A549 (cell line): ENCODE measurements at regions not wholly inside any gene's neighbourhood (a gene's known extent, or its start where the extent isn't known, plus 50 kb on each side); places are given as distances from the start of the nearest gene placed in this dataset.

Experiments
- ATAC-seq, 2 experiments: fragments of 200-7000 bp in 1 of 2; fragments of >200 bp in 1 of 2; cut with Nextera tagmentation in 1 of 2; cut with Tn5 transposase in 1 of 2; 3 replicates each; pipeline versions ENCODE4 v1.8.0 to v1.9.1; 2018 to 2020; ENCODE audit warnings: mild to moderate bottlenecking in 1 of 2, moderate library complexity in 1 of 2
- CTCF ChIA-PET: fragments of 300-600 bp; sonication (Branson Sonifier 250); formaldehyde crosslinking; extraction: SDS; loops from one replicate; lab custom pipeline; 2021; ENCODE audit warnings: antibody characterized with exemption, inconsistent platforms; lab: Yijun Ruan, JAX
- POLR2A ChIA-PET: fragments of 350-600 bp; formaldehyde crosslinking; extraction: SDS; loops from one replicate; lab custom pipeline; 2021; ENCODE audit warnings: antibody characterized with exemption, inconsistent platforms; lab: Yijun Ruan, JAX
- DNase-seq, 2 experiments: peaks; one replicate each; pipeline versions ENCODE4 v3.0.0 to v3.0.0-alpha.2; 2011 to 2016; ENCODE audit warnings: low read depth in 1 of 2, low spot score in 1 of 2
- FAIRE-seq: peaks from 2 replicates; lab custom pipeline; 2011; peaks lifted over from hg19 to GRCh38; lab: Jason Lieb, UNC
- H3K27ac ChIP-seq, 2 experiments: fragments of >200 bp; sonication (Bioruptor Twin); formaldehyde crosslinking; 3 replicates each; pipeline ENCODE4 v1.5.1; 2016 to 2017
- H3K4me1 ChIP-seq: fragments of >200 bp; sonication (Bioruptor Twin); formaldehyde crosslinking; 3 replicates; pipeline ENCODE4 v1.6.1; 2016
- H3K4me2 ChIP-seq: fragments of >200 bp; sonication (Bioruptor Twin); formaldehyde crosslinking; 3 replicates; pipeline ENCODE4 v1.6.1; 2016
- H3K4me3 ChIP-seq: fragments of >200 bp; sonication (Bioruptor Twin); formaldehyde crosslinking; 3 replicates; pipeline ENCODE4 v1.5.1; 2016
- H3K9me3 ChIP-seq: fragments of >200 bp; sonication (Bioruptor Twin); formaldehyde crosslinking; 3 replicates; pipeline ENCODE4 v1.6.1; 2016
- CBX2 ChIP-seq: fragments of 200-600 bp; sonication (generic); IDR thresholded peaks from 2 replicates; pipeline ENCODE4 v1.6.1; 2016; ENCODE audit warnings: low read depth, mild to moderate bottlenecking, borderline replicate concordance
- CBX8 ChIP-seq: fragments of 200-600 bp; sonication (generic); IDR thresholded peaks from 2 replicates; pipeline ENCODE4 v1.6.1; 2016
- EHF ChIP-seq: fragments of 250-450 bp; sonication (Bioruptor Pico); IDR thresholded peaks from 2 replicates; pipeline ENCODE4 v1.5.0; 2020; ENCODE audit warnings: mild to moderate bottlenecking
- EHMT2 ChIP-seq: fragments of 200-600 bp; sonication (generic); IDR thresholded peaks from 2 replicates; pipeline ENCODE4 v1.6.1; 2016; ENCODE audit warnings: antibody characterized with exemption, low read depth, mild to moderate bottlenecking, moderate library complexity
- EP300 ChIP-seq, 2 experiments: fragments of >200 bp; sonication (Bioruptor Twin); formaldehyde crosslinking; IDR thresholded peaks; 2 replicates in 1 of 2; 3 replicates in 1 of 2; pipeline ENCODE4 v1.6.1; 2016 to 2017
- FOSL2 ChIP-seq, 2 experiments: fragments of 450-650 bp in 1 of 2; fragments of >200 bp in 1 of 2; sonication (Bioruptor Twin) in 1 of 2; formaldehyde crosslinking; IDR thresholded peaks; 2 replicates each; pipeline versions ENCODE4 v1.5.0 to v1.6.1; 2016 to 2020; ENCODE audit warnings: mild to moderate bottlenecking in 1 of 2, moderate library complexity in 1 of 2
- FOXS1 ChIP-seq: fragments of 250-450 bp; sonication (Bioruptor Pico); IDR thresholded peaks from 2 replicates; pipeline ENCODE4 v1.5.0; 2020; ENCODE audit warnings: mild to moderate bottlenecking, moderate library complexity
- GATA3 ChIP-seq: IDR thresholded peaks from 2 replicates; pipeline ENCODE4 v1.6.1; 2012; ENCODE audit warnings: borderline replicate concordance
- HOXA7 ChIP-seq: fragments of 250-450 bp; sonication (Bioruptor Pico); IDR thresholded peaks from 2 replicates; pipeline ENCODE4 v1.5.0; 2020; ENCODE audit warnings: mild to moderate bottlenecking, moderate library complexity
- HOXB13 ChIP-seq: fragments of 250-450 bp; sonication (Bioruptor Pico); IDR thresholded peaks from 2 replicates; pipeline ENCODE4 v1.5.0; 2020; ENCODE audit warnings: low read depth, mild to moderate bottlenecking, moderate library complexity
- JUNB ChIP-seq: fragments of >200 bp; sonication (Bioruptor Twin); formaldehyde crosslinking; IDR thresholded peaks from 2 replicates; pipeline ENCODE4 v1.6.1; 2016
- KDM1A ChIP-seq: fragments of 200-600 bp; sonication (generic); IDR thresholded peaks from 2 replicates; pipeline ENCODE4 v1.6.1; 2016; ENCODE audit warnings: low read depth, mild to moderate bottlenecking
- KDM5A ChIP-seq: fragments of 200-600 bp; sonication (generic); IDR thresholded peaks from 2 replicates; pipeline ENCODE4 v1.6.1; 2016; ENCODE audit warnings: antibody characterized with exemption, mild to moderate bottlenecking
- MAFK ChIP-seq: fragments of 450-650 bp; IDR thresholded peaks from 2 replicates; pipeline ENCODE4 v1.6.1; 2014; ENCODE audit not compliant: partially characterized antibody
- MAZ ChIP-seq: fragments of 150-350 bp; IDR thresholded peaks from 2 replicates; pipeline ENCODE4 v1.6.1; 2014; ENCODE audit warnings: antibody characterized with exemption, low read depth, low read length, borderline replicate concordance
- NFE2L2 ChIP-seq: fragments of 150-350 bp; conservative IDR thresholded peaks from 2 replicates; pipeline ENCODE4 v1.6.1; 2014; ENCODE audit warnings: low read length
- RAD21 ChIP-seq, 2 experiments: fragments of >200 bp in 1 of 2; sonication (Bioruptor Twin) in 1 of 2; formaldehyde crosslinking in 1 of 2; IDR thresholded peaks in 1 of 2; conservative IDR thresholded peaks in 1 of 2; 2 replicates in 1 of 2; 3 replicates in 1 of 2; pipeline ENCODE4 v1.6.1; 2012 to 2018; ENCODE audit warnings: inconsistent platforms in 1 of 2
- RCOR1 ChIP-seq: fragments of 150-350 bp; IDR thresholded peaks from 2 replicates; pipeline ENCODE4 v1.6.1; 2014; ENCODE audit warnings: antibody characterized with exemption, low read length, low read depth
- SMC3 ChIP-seq: fragments of >200 bp; sonication (Bioruptor Twin); formaldehyde crosslinking; IDR thresholded peaks from 3 replicates; pipeline ENCODE4 v1.6.1; 2018; ENCODE audit warnings: inconsistent platforms
- TFCP2L1 ChIP-seq: fragments of 250-450 bp; sonication (Bioruptor Pico); IDR thresholded peaks from 2 replicates; pipeline ENCODE4 v1.5.0; 2021; ENCODE audit warnings: mild to moderate bottlenecking
- ZFP36 ChIP-seq: fragments of 450-650 bp; IDR thresholded peaks from 2 replicates; pipeline ENCODE4 v1.6.1; 2014; ENCODE audit warnings: borderline replicate concordance; ENCODE audit not compliant: partially characterized antibody
- ZNF302 ChIP-seq: fragments of 250-450 bp; sonication (Bioruptor Pico); IDR thresholded peaks from 2 replicates; pipeline ENCODE4 v1.9.0; 2021; ENCODE audit warnings: inconsistent platforms, mild to moderate bottlenecking, moderate library complexity
- WGBS: methylation state at CpG from one replicate; pipeline ENCODE4 v1.1.6; 2017; ENCODE audit errors: missing lambda C conversion rate; 5-methylcytosine and 5-hydroxymethylcytosine counted together
- TF ChIP-seq, protein P1 (sequence below): fragments of 450-650 bp; IDR thresholded peaks from 2 replicates; pipeline ENCODE4 v1.6.1; 2014; ENCODE audit warnings: antibody characterized with exemption
- TF ChIP-seq, protein P2 (sequence below): fragments of >200 bp; sonication (Bioruptor Twin); formaldehyde crosslinking; IDR thresholded peaks from 3 replicates; pipeline ENCODE4 v1.6.1; 2016
- TF ChIP-seq, protein P3 (sequence below): IDR thresholded peaks from 2 replicates; pipeline ENCODE4 v1.6.1; 2012
- TF ChIP-seq, protein P4 (sequence below): fragments of 150-350 bp; IDR thresholded peaks from 2 replicates; pipeline ENCODE4 v1.6.1; 2014; ENCODE audit warnings: low read depth, mild to moderate bottlenecking, low read length

DNA sequence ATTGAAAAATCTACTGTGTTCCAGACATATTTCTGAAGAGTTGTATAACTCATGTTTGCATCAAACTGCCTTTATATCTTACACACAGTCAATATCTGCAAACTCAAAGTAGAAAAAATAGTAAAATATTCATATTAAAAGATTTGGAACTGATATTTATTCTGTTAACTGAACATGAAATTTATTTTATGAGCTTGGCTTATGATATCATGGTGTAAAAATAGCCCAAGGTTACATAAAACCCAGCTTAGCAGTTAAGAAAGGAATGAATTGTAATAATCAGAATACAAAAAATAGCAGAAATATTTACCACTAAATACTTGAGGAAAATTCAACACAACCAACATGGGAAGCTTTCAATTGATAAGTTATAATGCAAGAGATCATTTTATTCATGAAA is 367.9 kb downstream of the FLRT2 start:
- ATAC-seq (no peak), FAIRE-seq (no peak), DNase-seq (no peak)
- Histone ChIP-seq H3K4me1 (no peaks in the 10 kb centered on the region), H3K4me2 (no peak overlapping the region), H3K4me3 (no peak overlapping the region), H3K9me3 (no peaks in the 10 kb centered on the region), H3K27ac (no peak overlapping the region)
- POLR2A ChIA-PET = no interaction called here
- CTCF ChIA-PET = no interaction called here
- TF ChIP-seq EHMT2 (no peak), MAFK (no peak), FOXS1 (CRISPR knock-in tag) (no peak), KDM5A (no peak), EP300 (IDR thresholded peaks at IDR 0.05) (no peak), ZNF302 (CRISPR knock-in tag) (no peak), ZFP36 (no peak), HOXB13 (no peak), RAD21 (conservative IDR thresholded peaks at IDR 0.05 in 1 of 2, IDR thresholded peaks at IDR 0.05 in 1 of 2) (no peak), KDM1A (no peak)
- TF ChIP-seq, protein P1, sequence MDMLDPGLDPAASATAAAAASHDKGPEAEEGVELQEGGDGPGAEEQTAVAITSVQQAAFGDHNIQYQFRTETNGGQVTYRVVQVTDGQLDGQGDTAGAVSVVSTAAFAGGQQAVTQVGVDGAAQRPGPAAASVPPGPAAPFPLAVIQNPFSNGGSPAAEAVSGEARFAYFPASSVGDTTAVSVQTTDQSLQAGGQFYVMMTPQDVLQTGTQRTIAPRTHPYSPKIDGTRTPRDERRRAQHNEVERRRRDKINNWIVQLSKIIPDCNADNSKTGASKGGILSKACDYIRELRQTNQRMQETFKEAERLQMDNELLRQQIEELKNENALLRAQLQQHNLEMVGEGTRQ = no peak
- TF ChIP-seq, protein P2, sequence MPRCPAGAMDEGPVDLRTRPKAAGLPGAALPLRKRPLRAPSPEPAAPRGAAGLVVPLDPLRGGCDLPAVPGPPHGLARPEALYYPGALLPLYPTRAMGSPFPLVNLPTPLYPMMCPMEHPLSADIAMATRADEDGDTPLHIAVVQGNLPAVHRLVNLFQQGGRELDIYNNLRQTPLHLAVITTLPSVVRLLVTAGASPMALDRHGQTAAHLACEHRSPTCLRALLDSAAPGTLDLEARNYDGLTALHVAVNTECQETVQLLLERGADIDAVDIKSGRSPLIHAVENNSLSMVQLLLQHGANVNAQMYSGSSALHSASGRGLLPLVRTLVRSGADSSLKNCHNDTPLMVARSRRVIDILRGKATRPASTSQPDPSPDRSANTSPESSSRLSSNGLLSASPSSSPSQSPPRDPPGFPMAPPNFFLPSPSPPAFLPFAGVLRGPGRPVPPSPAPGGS = no peak

DNA sequence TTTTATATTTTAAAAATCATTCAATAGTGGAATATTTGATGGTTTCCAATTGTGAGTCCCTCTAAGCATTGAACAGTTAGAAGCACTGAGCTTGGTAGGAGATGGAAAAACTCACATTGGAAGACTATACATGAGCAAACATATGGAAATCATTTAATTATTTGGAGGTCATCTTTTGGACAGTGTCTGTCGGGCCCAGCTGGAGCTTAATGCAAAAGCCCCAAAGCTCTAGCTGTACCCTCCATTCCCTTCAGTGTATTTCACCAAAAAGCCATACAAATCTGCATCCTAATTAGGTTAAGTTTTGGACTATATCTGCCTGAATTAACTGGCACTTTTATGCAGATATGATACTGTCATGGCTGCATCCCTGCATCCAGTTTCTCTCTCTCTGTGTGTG is 365.7 kb downstream of the FLRT2 start:
- no peak overlapping the region for H3K4me2 ChIP-seq
- H3K4me3 ChIP-seq = no peak overlapping the region
- FAIRE-seq (no peak), ATAC-seq (no peak), DNase-seq (no peak)
- no peaks in the 10 kb centered on the region for H3K9me3 ChIP-seq
- no peak overlapping the region for H3K27ac ChIP-seq
- POLR2A ChIA-PET = no interaction called here
- H3K4me1 ChIP-seq = no peaks in the 10 kb centered on the region
- CTCF ChIA-PET = no interaction called here
- 0% methylated on average over 1 of the region's 1 CpG for WGBS
- no peak for TF ChIP-seq HOXB13
- TF ChIP-seq TFCP2L1 (CRISPR knock-in tag) = no peak
- no peak for TF ChIP-seq ZNF302 (CRISPR knock-in tag)
- TF ChIP-seq FOSL2 (IDR thresholded peaks at IDR 0.05) = no peak
- TF ChIP-seq FOSL2 (CRISPR knock-in tag; IDR thresholded peaks at IDR 0.05) = no peak
- no peak for TF ChIP-seq JUNB
- TF ChIP-seq CBX8 = no peak
- TF ChIP-seq NFE2L2 = no peak
- no peak for TF ChIP-seq HOXA7 (CRISPR knock-in tag)
- TF ChIP-seq, protein P3, sequence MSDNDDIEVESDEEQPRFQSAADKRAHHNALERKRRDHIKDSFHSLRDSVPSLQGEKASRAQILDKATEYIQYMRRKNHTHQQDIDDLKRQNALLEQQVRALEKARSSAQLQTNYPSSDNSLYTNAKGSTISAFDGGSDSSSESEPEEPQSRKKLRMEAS = no peak
- no peak for TF ChIP-seq MAZ
- TF ChIP-seq, protein P4, sequence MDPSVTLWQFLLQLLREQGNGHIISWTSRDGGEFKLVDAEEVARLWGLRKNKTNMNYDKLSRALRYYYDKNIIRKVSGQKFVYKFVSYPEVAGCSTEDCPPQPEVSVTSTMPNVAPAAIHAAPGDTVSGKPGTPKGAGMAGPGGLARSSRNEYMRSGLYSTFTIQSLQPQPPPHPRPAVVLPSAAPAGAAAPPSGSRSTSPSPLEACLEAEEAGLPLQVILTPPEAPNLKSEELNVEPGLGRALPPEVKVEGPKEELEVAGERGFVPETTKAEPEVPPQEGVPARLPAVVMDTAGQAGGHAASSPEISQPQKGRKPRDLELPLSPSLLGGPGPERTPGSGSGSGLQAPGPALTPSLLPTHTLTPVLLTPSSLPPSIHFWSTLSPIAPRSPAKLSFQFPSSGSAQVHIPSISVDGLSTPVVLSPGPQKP = no peak
- no peak for TF ChIP-seq GATA3
- no peak for TF ChIP-seq RCOR1

DNA sequence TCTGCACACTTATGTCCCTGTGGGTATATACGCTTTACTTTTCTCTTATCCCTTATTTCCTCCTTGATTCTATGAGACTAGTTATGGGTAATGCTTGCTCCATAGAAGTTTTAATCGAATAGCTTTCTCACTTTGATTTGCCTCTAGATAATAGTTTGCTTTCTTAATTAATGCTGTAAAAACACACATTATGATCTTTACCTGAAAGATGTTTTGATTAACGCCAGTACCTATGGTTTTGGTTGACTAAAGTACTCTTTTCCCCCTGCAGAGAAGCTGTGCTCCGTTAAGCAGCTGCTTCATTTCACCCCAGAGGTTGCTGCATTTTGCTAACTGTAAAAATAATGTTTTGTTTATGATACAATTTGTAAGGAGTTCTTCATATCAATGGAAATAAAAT is 362.3 kb downstream of the FLRT2 start:
- Histone ChIP-seq H3K9me3 (no peaks in the 10 kb centered on the region), H3K27ac (no peak overlapping the region), H3K4me3 (no peak overlapping the region), H3K4me2 (no peak overlapping the region)
- FAIRE-seq = no peak
- TF ChIP-seq FOSL2 (IDR thresholded peaks at IDR 0.05) = no peak
- no peak for TF ChIP-seq FOSL2 (CRISPR knock-in tag; IDR thresholded peaks at IDR 0.05)
- TF ChIP-seq, protein P3 = no peak
- no peak for TF ChIP-seq ZNF302 (CRISPR knock-in tag)
- no peak for TF ChIP-seq EHF (CRISPR knock-in tag)
- no peak for TF ChIP-seq SMC3
- TF ChIP-seq CBX2 = no peak
- TF ChIP-seq FOXS1 (CRISPR knock-in tag) = no peak
- TF ChIP-seq, all 56 proteins: peak for 0
- ChIA-PET POLR2A (no interaction called here), CTCF (no interaction called here)
- no peak for ATAC-seq
- DNase-seq = no peak
- 15% methylated on average over 4 of the region's 4 CpGs for WGBS
- H3K4me1 ChIP-seq = no peaks in the 10 kb centered on the region
